BLaER1 treated with 17β-estradiol and CSF1 and Interleukin-3, amounts not matched to agents 10 nM and 100 nM (cell line): ENCODE measurements at regions not wholly inside any gene's neighbourhood (a gene's known extent, or its start where the extent isn't known, plus 50 kb on each side); places are given as distances from the start of the nearest gene placed in this dataset.

Experiments used
- H3K27ac ChIP-seq, 11 experiments: shearing (Covaris generic); formaldehyde crosslinking; 2 replicates each; pipeline ENCODE4 v1.8.1; 2022
- H3K27me3 ChIP-seq, 11 experiments: shearing (Covaris generic); formaldehyde crosslinking; 2 replicates each; pipeline ENCODE4 v1.8.1; 2022
- H3K36me3 ChIP-seq, 11 experiments: shearing (Covaris generic); formaldehyde crosslinking; 2 replicates each; pipeline ENCODE4 v1.8.1; 2022
- H3K4me1 ChIP-seq, 10 experiments: shearing (Covaris generic); formaldehyde crosslinking; 2 replicates each; pipeline ENCODE4 v1.8.1; 2022
- H3K4me2 ChIP-seq, 11 experiments: shearing (Covaris generic); formaldehyde crosslinking; 2 replicates each; pipeline ENCODE4 v1.8.1; 2022
- H3K4me3 ChIP-seq, 10 experiments: shearing (Covaris generic); formaldehyde crosslinking; 2 replicates each; pipeline ENCODE4 v1.8.1; 2022
- H3K9ac ChIP-seq, 11 experiments: shearing (Covaris generic); formaldehyde crosslinking; 2 replicates each; pipeline ENCODE4 v1.8.1; 2022
- H3K9me3 ChIP-seq, 11 experiments: shearing (Covaris generic); formaldehyde crosslinking; replicated peaks in 1 of 11; 2 replicates each; pipeline ENCODE4 v1.8.1; 2022
- H4K20me1 ChIP-seq, 11 experiments: shearing (Covaris generic); formaldehyde crosslinking; 2 replicates each; pipeline ENCODE4 v1.8.1; 2022
- Cebpa-rat ChIP-seq, 11 experiments: shearing (Covaris generic); IDR thresholded peaks; 2 replicates each; pipeline ENCODE4 v1.8.1; 2022

- Histone ChIP-seq H3K4me1 (no peaks in the 10 kb centered on the region), H3K9ac (no peak overlapping the region), H3K4me3 (no peak overlapping the region), H3K36me3 (no peaks in the 10 kb centered on the region), H3K27ac (no peak overlapping the region), H4K20me1 (no peaks in the 10 kb centered on the region), H3K27me3 (no peaks in the 10 kb centered on the region), H3K9me3 (no peaks in the 10 kb centered on the region), H3K4me2 (no peak overlapping the region)
- TF ChIP-seq Cebpa-rat (IDR thresholded peaks at IDR 0.05): no peak
These were observed 427.0 kb upstream of the RARB start for GRCh38 chr3:25000971-25001591.

GRCh38 chr3:25002052-25002451 lies 426.0 kb upstream of the RARB start:
- Histone ChIP-seq H3K4me2 (no peak overlapping the region), H3K4me3 (no peak overlapping the region), H3K9ac (no peak overlapping the region), H4K20me1 (no peaks in the 10 kb centered on the region), H3K27ac (no peak overlapping the region), H3K9me3 (no peaks in the 10 kb centered on the region), H3K36me3 (no peaks in the 10 kb centered on the region), H3K27me3 (no peaks in the 10 kb centered on the region), H3K4me1 (no peaks in the 10 kb centered on the region)
- TF ChIP-seq Cebpa-rat (IDR thresholded peaks at IDR 0.05): no peak

DNA sequence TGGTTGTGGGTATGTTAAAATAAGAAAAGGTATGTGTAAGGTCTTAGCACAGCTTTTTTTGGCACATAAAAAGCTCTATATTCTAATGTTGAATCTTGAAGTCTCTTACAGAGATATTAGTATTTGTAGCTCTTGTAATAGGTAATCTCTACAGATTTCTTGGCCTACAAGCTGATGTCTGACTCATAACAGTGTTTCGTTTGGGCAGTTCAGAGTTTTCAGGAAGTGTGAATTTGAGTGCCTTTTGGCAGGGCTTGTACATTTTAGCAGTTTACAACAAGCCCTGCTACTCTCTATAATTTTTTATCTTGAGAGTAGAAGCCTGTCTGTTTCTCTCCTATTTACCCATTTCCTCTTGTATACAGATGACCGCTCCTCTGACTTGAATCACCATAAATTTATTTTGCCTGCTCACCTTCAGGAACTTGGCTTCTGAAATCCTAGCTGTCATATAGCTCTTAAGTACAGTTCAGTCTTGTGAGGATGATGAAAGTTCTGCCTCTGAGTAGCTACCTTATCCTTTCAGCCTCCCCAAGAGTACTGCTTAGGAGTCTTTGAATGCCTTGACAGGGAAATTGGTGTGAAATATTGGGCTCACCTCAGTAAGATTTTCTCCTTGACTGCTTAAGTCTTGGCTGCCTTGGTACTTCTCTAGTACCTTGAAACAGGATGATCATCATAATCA lies 419.9 kb upstream of the RARB start:
- no peak overlapping the region; a peak in 1 of 22 replicates for H3K27ac ChIP-seq
- no peaks in the 10 kb centered on the region for H3K9me3 ChIP-seq
- no peaks in the 10 kb centered on the region for H3K27me3 ChIP-seq
- no peaks in the 10 kb centered on the region for H3K36me3 ChIP-seq
- H3K4me3 ChIP-seq: no peak overlapping the region
- H4K20me1 ChIP-seq: no peaks in the 10 kb centered on the region
- H3K9ac ChIP-seq: no peak overlapping the region
- no peak overlapping the region; a peak in 1 of 22 replicates for H3K4me2 ChIP-seq
- no peak for TF ChIP-seq Cebpa-rat (IDR thresholded peaks at IDR 0.05)
- peaks cover 0 to 9% (median 0%) of the 10 kb centered on the region in 10 experiments; a peak in 3 of 20 replicates for H3K4me1 ChIP-seq

DNA sequence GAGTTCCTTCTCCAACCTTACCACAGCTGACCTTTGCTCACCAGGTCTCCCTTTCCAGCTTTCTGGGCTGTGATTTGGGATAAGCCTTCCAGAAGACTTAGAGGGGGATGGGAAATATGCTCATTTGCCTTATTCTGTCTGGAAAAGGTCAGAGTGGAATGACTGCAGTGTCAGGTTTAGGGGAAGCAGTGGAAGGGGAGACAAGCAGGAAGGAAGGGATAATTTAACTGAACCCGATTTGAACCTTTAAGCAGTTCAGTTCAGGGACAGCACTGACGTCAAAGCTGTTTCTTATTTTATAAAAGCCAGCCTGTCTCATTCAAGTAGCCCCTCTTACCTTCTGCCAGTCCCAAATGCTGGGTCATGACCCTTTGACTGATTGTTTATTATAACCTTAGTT lies 418.4 kb upstream of the RARB start:
- H3K27ac ChIP-seq: no peak overlapping the region
- no peak overlapping the region for H3K9ac ChIP-seq
- TF ChIP-seq Cebpa-rat (IDR thresholded peaks at IDR 0.05): no peak
- no peaks in the 10 kb centered on the region for H3K36me3 ChIP-seq
- no peak overlapping the region for H3K4me3 ChIP-seq
- H3K4me2 ChIP-seq: no peak overlapping the region
- H3K9me3 ChIP-seq: no peaks in the 10 kb centered on the region
- peaks cover 0 to 9% (median 0%) of the 10 kb centered on the region in 10 experiments; a peak in 3 of 20 replicates for H3K4me1 ChIP-seq
- H4K20me1 ChIP-seq: no peaks in the 10 kb centered on the region
- no peaks in the 10 kb centered on the region for H3K27me3 ChIP-seq

- Histone ChIP-seq H3K9ac (no peak overlapping the region), H4K20me1 (no peaks in the 10 kb centered on the region), H3K4me2 (no peak overlapping the region), H3K9me3 (no peaks in the 10 kb centered on the region), H3K36me3 (no peaks in the 10 kb centered on the region), H3K4me1 (no peaks in the 10 kb centered on the region), H3K27ac (no peak overlapping the region), H3K27me3 (no peaks in the 10 kb centered on the region), H3K4me3 (no peak overlapping the region)
- no peak for TF ChIP-seq Cebpa-rat (IDR thresholded peaks at IDR 0.05)
These were observed 412.5 kb upstream of the RARB start for GRCh38 chr3:25015599-25015998.

DNA sequence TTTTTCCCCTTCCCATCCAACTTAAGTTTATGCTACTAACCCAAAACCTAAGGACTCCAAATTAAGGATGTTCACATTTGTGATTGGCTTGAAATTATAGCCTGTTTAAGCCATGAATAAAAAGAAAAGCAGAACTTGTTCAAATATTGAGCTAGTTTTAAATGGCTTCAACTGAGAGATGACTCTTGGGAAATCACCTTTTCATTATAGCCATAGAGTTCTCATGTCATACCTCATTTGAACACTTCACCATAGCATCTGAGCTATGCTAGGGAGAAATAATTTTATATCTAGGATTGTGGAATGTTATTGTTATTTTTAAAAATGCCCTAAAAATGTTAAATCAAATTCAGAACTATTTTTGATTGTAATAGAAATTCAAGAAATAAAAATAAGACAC lies 409.2 kb upstream of the RARB start:
- no peak for TF ChIP-seq Cebpa-rat (IDR thresholded peaks at IDR 0.05)
- no peaks in the 10 kb centered on the region for H3K36me3 ChIP-seq
- no peak overlapping the region for H3K4me3 ChIP-seq
- no peak overlapping the region for H3K27ac ChIP-seq
- no peak overlapping the region for H3K9ac ChIP-seq
- no peaks in the 10 kb centered on the region for H4K20me1 ChIP-seq
- H3K27me3 ChIP-seq: no peaks in the 10 kb centered on the region
- H3K4me1 ChIP-seq: no peaks in the 10 kb centered on the region
- no peak overlapping the region for H3K4me2 ChIP-seq
- no peaks in the 10 kb centered on the region for H3K9me3 ChIP-seq

DNA sequence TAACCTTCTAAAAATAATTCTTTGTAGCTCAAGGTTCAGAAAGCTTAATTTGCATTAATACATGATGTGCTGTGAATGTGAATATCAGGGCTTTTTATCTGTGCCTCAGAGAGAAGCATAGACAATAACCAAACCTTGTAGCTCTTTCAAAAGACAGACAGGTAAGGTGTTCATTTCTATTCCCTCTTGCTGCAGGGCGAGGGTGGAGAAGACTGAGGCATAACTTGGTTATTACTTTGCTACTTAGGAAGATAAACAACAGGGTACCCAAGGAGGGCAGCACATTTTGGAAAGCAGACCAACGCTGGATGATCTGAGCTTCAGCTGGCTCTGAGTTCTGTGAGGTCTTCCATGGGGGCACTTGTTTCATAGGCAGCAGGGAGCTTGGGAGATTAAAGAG lies 408.6 kb upstream of the RARB start:
- Histone ChIP-seq H3K4me2 (no peak overlapping the region), H3K4me3 (no peak overlapping the region), H3K27me3 (no peaks in the 10 kb centered on the region), H3K9me3 (no peaks in the 10 kb centered on the region), H3K27ac (no peak overlapping the region), H4K20me1 (no peaks in the 10 kb centered on the region), H3K36me3 (no peaks in the 10 kb centered on the region), H3K9ac (no peak overlapping the region), H3K4me1 (no peaks in the 10 kb centered on the region)
- TF ChIP-seq Cebpa-rat (IDR thresholded peaks at IDR 0.05): no peak

GRCh38 chr3:25021816-25022215 lies 406.2 kb upstream of the RARB start:
- H3K9me3 ChIP-seq: no peaks in the 10 kb centered on the region
- H3K4me1 ChIP-seq: no peaks in the 10 kb centered on the region
- no peak overlapping the region for H3K9ac ChIP-seq
- no peak overlapping the region for H3K27ac ChIP-seq
- no peak for TF ChIP-seq Cebpa-rat (IDR thresholded peaks at IDR 0.05)
- H3K36me3 ChIP-seq: no peaks in the 10 kb centered on the region
- H3K4me3 ChIP-seq: no peak overlapping the region
- H3K27me3 ChIP-seq: no peaks in the 10 kb centered on the region
- no peak overlapping the region for H3K4me2 ChIP-seq
- H4K20me1 ChIP-seq: no peaks in the 10 kb centered on the region

- Histone ChIP-seq H3K27me3 (no peaks in the 10 kb centered on the region), H3K4me1 (no peaks in the 10 kb centered on the region), H3K9me3 (no peaks in the 10 kb centered on the region), H3K9ac (no peak overlapping the region), H3K36me3 (no peaks in the 10 kb centered on the region), H3K4me3 (no peak overlapping the region), H3K27ac (no peak overlapping the region), H3K4me2 (no peak overlapping the region), H4K20me1 (no peaks in the 10 kb centered on the region)
- no peak for TF ChIP-seq Cebpa-rat (IDR thresholded peaks at IDR 0.05)
These were observed 404.2 kb upstream of the RARB start for GRCh38 chr3:25023876-25024275.

DNA sequence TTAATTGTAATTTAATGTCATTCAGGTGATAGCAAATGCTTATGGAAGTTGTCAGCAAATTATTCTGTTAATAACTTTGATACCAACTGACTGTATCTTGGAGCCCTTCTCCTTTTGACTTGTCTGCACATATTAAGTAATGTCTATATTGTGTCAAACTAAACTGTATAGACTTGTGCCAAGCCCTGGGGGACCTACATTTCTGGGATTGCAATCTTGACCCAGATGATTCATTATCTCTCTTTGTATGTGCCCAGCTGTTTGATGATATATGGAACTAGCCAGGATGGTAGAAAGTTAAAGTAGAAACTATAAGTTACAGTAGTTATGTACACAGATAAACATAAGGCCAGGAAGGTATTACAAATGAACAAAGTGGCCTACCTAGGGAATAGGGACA lies 402.8 kb upstream of the RARB start:
- no peak for TF ChIP-seq Cebpa-rat (IDR thresholded peaks at IDR 0.05)
- Histone ChIP-seq H3K9ac (no peak overlapping the region), H3K36me3 (no peaks in the 10 kb centered on the region), H3K4me3 (no peak overlapping the region), H4K20me1 (no peaks in the 10 kb centered on the region), H3K4me2 (no peak overlapping the region), H3K9me3 (no peaks in the 10 kb centered on the region), H3K4me1 (no peaks in the 10 kb centered on the region), H3K27ac (no peak overlapping the region), H3K27me3 (no peaks in the 10 kb centered on the region)
